Heart right ventricle (tissue), 16 donors: ENCODE measurements at regions not wholly inside any gene's neighbourhood (a gene's known extent, or its start where the extent isn't known, plus 50 kb on each side); places are given as distances from the start of the nearest gene placed in this dataset.

ENCODE experiments used
- ATAC-seq, 8 donors: fragments of 200-7000 bp; cut with Tn5 transposase; one replicate each; pipeline ENCODE4 v1.9.1; 2020; ENCODE audit warnings: mild to moderate bottlenecking in 8 of 8, moderate library complexity in 8 of 8, moderate number of reproducible peaks in 1 of 8
- DNase-seq, 2 donors: peaks; one replicate each; pipeline ENCODE4 v3.0.0-alpha.2; 2020
- H3K27ac ChIP-seq, 10 donors: fragments of 200-600 bp; sonication (generic) in 2 of 10; one replicate each; pipeline versions ENCODE4 v1.5.0 to v1.8.0; 2020 to 2022; ENCODE audit warnings: mild to moderate bottlenecking in 3 of 10
- H3K27me3 ChIP-seq, 7 donors: fragments of 200-600 bp; one replicate each; pipeline ENCODE4 v1.8.0; 2021 to 2022; ENCODE audit warnings: mild to moderate bottlenecking in 2 of 7
- H3K36me3 ChIP-seq, 9 donors: fragments of 200-600 bp; sonication (generic) in 1 of 9; one replicate each; pipeline versions ENCODE4 v1.5.0 to v1.8.0; 2020 to 2022; ENCODE audit warnings: mild to moderate bottlenecking in 2 of 9
- H3K4me1 ChIP-seq, 9 donors: fragments of 200-600 bp; sonication (generic) in 1 of 9; one replicate each; pipeline versions ENCODE4 v1.5.0 to v1.8.0; 2020 to 2022; ENCODE audit warnings: mild to moderate bottlenecking in 4 of 9
- H3K4me3 ChIP-seq, 10 donors: fragments of 200-600 bp; sonication (generic) in 2 of 10; one replicate each; pipeline versions ENCODE4 v1.5.0 to v1.8.0; 2020 to 2022; ENCODE audit warnings: mild to moderate bottlenecking in 7 of 10, moderate library complexity in 2 of 10
- H3K9me3 ChIP-seq, 11 donors: fragments of 200-600 bp in 10 of 11; sonication (generic) in 2 of 11; one replicate each; pipeline versions ENCODE4 v1.5.0 to v1.8.0; 2013 to 2022; ENCODE audit warnings: mild to moderate bottlenecking in 2 of 11, control low read depth in 1 of 11, moderate library complexity in 1 of 11
- CTCF ChIP-seq, 9 donors: fragments of 200-600 bp; sonication (generic) in 2 of 9; IDR thresholded peaks; one replicate each; pipeline versions ENCODE4 v1.5.0 to v1.8.0; 2021 to 2022; ENCODE audit warnings: antibody characterized with exemption in 9 of 9, mild to moderate bottlenecking in 5 of 9, moderate library complexity in 1 of 9
- WGBS, 2 donors: extraction: QIAGEN DNeasy Blood & Tissue Kit; methylation state at CpG; one replicate each; pipeline ENCODE4 v1.1.7; 2013; ENCODE audit warnings: inconsistent platforms in 1 of 2; 5-methylcytosine and 5-hydroxymethylcytosine counted together
- intact Hi-C, 10 donors: fragments of 100-400 bp; cut with DNase I; formaldehyde crosslinking; loops; one replicate each; pipeline versions ENCODE4 v1.11.1 to v1.14.2; 2022
- donor health status: Arrhythmogenic right ventricular cardiomyopathy.
- donor health status: ischemic (EF 13 %, LVEDD 7.1; RV severe dilation, severe dysfunction).
- donor health status: healthy with polysubstance abuse.
- donor health status: DM: no; HTN: yes; CAD: no.
- donor health status: DM: no; HTN: no; CAD: no.
- donor health status: ischemic (EF 25% LVEDD 6.9; RV normal size, moderate dysfunction).
- donor health status: ischemic (EF 25% LVEDD 5.7; RV mildly dilated, moderate dysfunction).
- donor health status: healthy.
- donor health status: DM: yes; HTN: yes; CAD: no.
- donor health status: Ischemic cardiomyopathy.
- donor health status: ischemic (EF 35%, LVEDD 5.7; RV mildly dilated, moderate dysfunction).
- donor health status: nonischemic (EF 11% LVEDD 7.7; RV severe dilation, severe dysfunction).
- donor health status: DM: yes; HTN: yes; CAD: no.
- donor health status: PGD.
- donor health status: ischemic (EF 29% LVEDD 5.4; RV normal size, mild dysfunction).
- donor health status: nonischemic (EF 23%, LVEDD 6.1; RV moderate dilation, normal function).

GRCh38 chr2:12594590-12594989 is 122.1 kb upstream of the TRIB2 start:
- no peaks in the 10 kb centered on the region for H3K9me3 ChIP-seq
- TF ChIP-seq CTCF (IDR thresholded peaks at IDR 0.05): no peak
- no peaks in the 10 kb centered on the region for H3K4me1 ChIP-seq
- no peaks in the 10 kb centered on the region for H3K36me3 ChIP-seq
- no peak overlapping the region for H3K27ac ChIP-seq
- WGBS, 2 donors: 92 to 95% methylated on average over 4 of the region's 4 CpGs
- no peaks in the 10 kb centered on the region for H3K27me3 ChIP-seq
- no peak overlapping the region for H3K4me3 ChIP-seq
- intact Hi-C loops: no loop called here
- no peak for ATAC-seq
- no peak for DNase-seq

- DNase-seq (no peak), ATAC-seq (no peak)
- Histone ChIP-seq H3K27me3 (no peaks in the 10 kb centered on the region), H3K4me3 (no peak overlapping the region), H3K36me3 (no peaks in the 10 kb centered on the region), H3K9me3 (no peaks in the 10 kb centered on the region), H3K4me1 (no peaks in the 10 kb centered on the region), H3K27ac (no peak overlapping the region)
- TF ChIP-seq CTCF (IDR thresholded peaks at IDR 0.05): no peak
- 98 to 99% methylated on average over 3 of the region's 3 CpGs for WGBS, 2 donors
- intact Hi-C loops: no loop called here
These were observed 120.0 kb upstream of the TRIB2 start for GRCh38 chr2:12596771-12597170.

GRCh38 chr2:12597610-12598009 is 119.1 kb upstream of the TRIB2 start:
- H3K4me1 ChIP-seq: no peaks in the 10 kb centered on the region
- no peaks in the 10 kb centered on the region for H3K36me3 ChIP-seq
- TF ChIP-seq CTCF (IDR thresholded peaks at IDR 0.05): no peak
- ATAC-seq (no peak), DNase-seq (no peak)
- no peak overlapping the region for H3K27ac ChIP-seq
- intact Hi-C loops: no loop called here
- no peaks in the 10 kb centered on the region for H3K9me3 ChIP-seq
- H3K4me3 ChIP-seq: no peak overlapping the region
- 81 to 85% methylated on average over 2 of the region's 2 CpGs for WGBS, 2 donors
- no peaks in the 10 kb centered on the region for H3K27me3 ChIP-seq

- H3K36me3 ChIP-seq: no peaks in the 10 kb centered on the region
- H3K27ac ChIP-seq: no peak overlapping the region
- H3K4me3 ChIP-seq: no peak overlapping the region
- WGBS, 2 donors: 90 to 91% methylated on average over 2 of the region's 2 CpGs
- ATAC-seq (no peak), DNase-seq (no peak)
- H3K4me1 ChIP-seq: peaks cover 0 to 16% (median 9%) of the 10 kb centered on the region in 9 donors
- no peaks in the 10 kb centered on the region for H3K27me3 ChIP-seq
- H3K9me3 ChIP-seq: no peaks in the 10 kb centered on the region
- intact Hi-C loops: no loop called here
- TF ChIP-seq CTCF (IDR thresholded peaks at IDR 0.05): no peak
These were observed 114.1 kb upstream of the TRIB2 start for GRCh38 chr2:12602661-12603060.
